ENCODE measurements at regions not wholly inside any gene's neighbourhood (a gene's known extent, or its start where the extent isn't known, plus 50 kb on each side); places are given as distances from the start of the nearest gene placed in this dataset.

DNA sequence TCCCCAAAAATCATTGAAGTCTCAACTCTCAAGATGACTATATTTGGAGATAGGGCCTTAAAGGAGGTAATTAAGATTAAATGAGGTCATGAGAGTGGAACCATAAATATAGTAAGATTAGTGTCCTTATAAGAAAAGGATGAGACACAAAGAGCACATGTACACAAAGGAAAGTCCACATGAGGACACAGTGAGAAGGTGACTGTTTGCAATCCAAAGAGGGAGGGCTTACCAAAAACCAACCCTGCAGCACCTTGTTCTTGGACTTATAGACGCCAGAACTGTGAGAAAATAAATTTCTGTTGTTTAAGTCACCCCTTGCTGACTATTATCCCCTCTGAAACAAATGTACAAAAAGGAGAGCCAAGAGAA lies 150.4 kb upstream of the SMLR1 start:
- TF ChIP-seq, protein P1, sequence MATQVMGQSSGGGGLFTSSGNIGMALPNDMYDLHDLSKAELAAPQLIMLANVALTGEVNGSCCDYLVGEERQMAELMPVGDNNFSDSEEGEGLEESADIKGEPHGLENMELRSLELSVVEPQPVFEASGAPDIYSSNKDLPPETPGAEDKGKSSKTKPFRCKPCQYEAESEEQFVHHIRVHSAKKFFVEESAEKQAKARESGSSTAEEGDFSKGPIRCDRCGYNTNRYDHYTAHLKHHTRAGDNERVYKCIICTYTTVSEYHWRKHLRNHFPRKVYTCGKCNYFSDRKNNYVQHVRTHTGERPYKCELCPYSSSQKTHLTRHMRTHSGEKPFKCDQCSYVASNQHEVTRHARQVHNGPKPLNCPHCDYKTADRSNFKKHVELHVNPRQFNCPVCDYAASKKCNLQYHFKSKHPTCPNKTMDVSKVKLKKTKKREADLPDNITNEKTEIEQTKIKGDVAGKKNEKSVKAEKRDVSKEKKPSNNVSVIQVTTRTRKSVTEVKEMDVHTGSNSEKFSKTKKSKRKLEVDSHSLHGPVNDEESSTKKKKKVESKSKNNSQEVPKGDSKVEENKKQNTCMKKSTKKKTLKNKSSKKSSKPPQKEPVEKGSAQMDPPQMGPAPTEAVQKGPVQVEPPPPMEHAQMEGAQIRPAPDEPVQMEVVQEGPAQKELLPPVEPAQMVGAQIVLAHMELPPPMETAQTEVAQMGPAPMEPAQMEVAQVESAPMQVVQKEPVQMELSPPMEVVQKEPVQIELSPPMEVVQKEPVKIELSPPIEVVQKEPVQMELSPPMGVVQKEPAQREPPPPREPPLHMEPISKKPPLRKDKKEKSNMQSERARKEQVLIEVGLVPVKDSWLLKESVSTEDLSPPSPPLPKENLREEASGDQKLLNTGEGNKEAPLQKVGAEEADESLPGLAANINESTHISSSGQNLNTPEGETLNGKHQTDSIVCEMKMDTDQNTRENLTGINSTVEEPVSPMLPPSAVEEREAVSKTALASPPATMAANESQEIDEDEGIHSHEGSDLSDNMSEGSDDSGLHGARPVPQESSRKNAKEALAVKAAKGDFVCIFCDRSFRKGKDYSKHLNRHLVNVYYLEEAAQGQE (IDR thresholded peaks at IDR 0.05; ENCODE audit: borderline replicate concordance) = no peak
- TF ChIP-seq TAF1 (IDR thresholded peaks at IDR 0.05; ENCODE audit: low read depth) = no peak

Data from neural cell (in vitro differentiated cells).